ENCODE measurements at regions not wholly inside any gene's neighbourhood (a gene's known extent, or its start where the extent isn't known, plus 50 kb on each side); places are given as distances from the start of the nearest gene placed in this dataset.

GRCh38 chr6:22006795-22007194 lies 290.0 kb downstream of the PRL start:
- intact Hi-C loops (cut with DNase I): no loop called here
- TF ChIP-seq CTCF (IDR thresholded peaks at IDR 0.05) (no peak), POLR2A (IDR thresholded peaks at IDR 0.05) (no peak)
- DNase-seq: no peak
- H3K4me1 ChIP-seq (replicated peaks in 1 of 2): no peaks in the 10 kb centered on the region
- 83 to 98% (median 96%) methylated on average over 3 of the region's 3 CpGs for WGBS, 4 donors
- H3K9me3 ChIP-seq (replicated peaks in 1 of 3): no peaks in the 10 kb centered on the region
- H3K36me3 ChIP-seq (replicated peaks in 1 of 2): no peaks in the 10 kb centered on the region
- H3K27ac ChIP-seq: no peak overlapping the region
- no peak overlapping the region for H3K4me3 ChIP-seq
- no peaks in the 10 kb centered on the region for H3K27me3 ChIP-seq

GRCh38 chr6:22007469-22007868 lies 289.4 kb downstream of the PRL start:
- intact Hi-C loops (cut with DNase I): no loop called here
- Histone ChIP-seq H3K36me3 (replicated peaks in 1 of 2) (no peaks in the 10 kb centered on the region), H3K9me3 (replicated peaks in 1 of 3) (no peaks in the 10 kb centered on the region), H3K4me3 (no peak overlapping the region), H3K4me1 (replicated peaks in 1 of 2) (no peaks in the 10 kb centered on the region), H3K27ac (no peak overlapping the region), H3K27me3 (no peaks in the 10 kb centered on the region)
- 81 to 89% (median 86%) methylated on average over 3 of the region's 3 CpGs for WGBS, 4 donors
- DNase-seq: no peak
- TF ChIP-seq POLR2A (IDR thresholded peaks at IDR 0.05) (no peak), CTCF (IDR thresholded peaks at IDR 0.05) (no peak)

- 60 to 64% (median 62%) methylated on average over 3 of the region's 3 CpGs for WGBS, 4 donors
- intact Hi-C loops (cut with DNase I): no loop called here
- H3K36me3 ChIP-seq (replicated peaks in 1 of 2): no peaks in the 10 kb centered on the region
- no peaks in the 10 kb centered on the region for H3K27me3 ChIP-seq
- H3K27ac ChIP-seq: no peak overlapping the region
- H3K9me3 ChIP-seq (replicated peaks in 1 of 3): no peaks in the 10 kb centered on the region
- no peak for DNase-seq
- no peak overlapping the region for H3K4me3 ChIP-seq
- TF ChIP-seq POLR2A (IDR thresholded peaks at IDR 0.05) (no peak), CTCF (IDR thresholded peaks at IDR 0.05) (no peak)
- H3K4me1 ChIP-seq (replicated peaks in 1 of 2): no peaks in the 10 kb centered on the region
Observed at GRCh38 chr6:22008248-22008836, 288.5 kb downstream of the PRL start.

GRCh38 chr6:22010102-22010501 lies 286.7 kb downstream of the PRL start:
- TF ChIP-seq CTCF (IDR thresholded peaks at IDR 0.05): no peak
- no peak for TF ChIP-seq POLR2A (IDR thresholded peaks at IDR 0.05)
- Histone ChIP-seq H3K27me3 (no peaks in the 10 kb centered on the region), H3K4me3 (no peak overlapping the region), H3K27ac (no peak overlapping the region), H3K9me3 (replicated peaks in 1 of 3) (no peaks in the 10 kb centered on the region), H3K36me3 (replicated peaks in 1 of 2) (no peaks in the 10 kb centered on the region), H3K4me1 (replicated peaks in 1 of 2) (no peaks in the 10 kb centered on the region)
- 73 to 90% (median 84%) methylated on average over 3 of the region's 3 CpGs for WGBS, 4 donors
- intact Hi-C loops (cut with DNase I): no loop called here
- no peak for DNase-seq

Data from adrenal gland (tissue), 9 donors.